T-helper 2 cell treated with Interferon-gamma antibody and Interleukin-4, amounts not matched to agents 5 μg/mL and 100 μg/mL, for 36 hours (primary cell): ENCODE measurements at regions not wholly inside any gene's neighbourhood (a gene's known extent, or its start where the extent isn't known, plus 50 kb on each side); places are given as distances from the start of the nearest gene placed in this dataset.

Experiments
- DNase-seq: peaks from one replicate; pipeline ENCODE4 v3.0.0; 2021; ENCODE audit warnings: low spot score
- H3K27ac Mint-ChIP-seq: one replicate; pipeline ENCODE4 v1.8.0; 2021; ENCODE audit warnings: mild to moderate bottlenecking, mixed read lengths
- H3K27me3 Mint-ChIP-seq: one replicate; pipeline ENCODE4 v1.8.0; 2021; ENCODE audit warnings: low read depth, mixed read lengths
- H3K36me3 Mint-ChIP-seq: one replicate; pipeline ENCODE4 v1.8.0; 2021; ENCODE audit warnings: low read depth, mixed read lengths
- H3K4me1 Mint-ChIP-seq: one replicate; pipeline ENCODE4 v1.8.0; 2021; ENCODE audit warnings: low read depth, mixed read lengths
- H3K4me3 Mint-ChIP-seq: one replicate; pipeline ENCODE4 v1.8.0; 2022; ENCODE audit warnings: mild to moderate bottlenecking, moderate library complexity, mixed read lengths
- H3K9me3 Mint-ChIP-seq: one replicate; pipeline ENCODE4 v1.8.0; 2021; ENCODE audit warnings: mixed read lengths

DNA sequence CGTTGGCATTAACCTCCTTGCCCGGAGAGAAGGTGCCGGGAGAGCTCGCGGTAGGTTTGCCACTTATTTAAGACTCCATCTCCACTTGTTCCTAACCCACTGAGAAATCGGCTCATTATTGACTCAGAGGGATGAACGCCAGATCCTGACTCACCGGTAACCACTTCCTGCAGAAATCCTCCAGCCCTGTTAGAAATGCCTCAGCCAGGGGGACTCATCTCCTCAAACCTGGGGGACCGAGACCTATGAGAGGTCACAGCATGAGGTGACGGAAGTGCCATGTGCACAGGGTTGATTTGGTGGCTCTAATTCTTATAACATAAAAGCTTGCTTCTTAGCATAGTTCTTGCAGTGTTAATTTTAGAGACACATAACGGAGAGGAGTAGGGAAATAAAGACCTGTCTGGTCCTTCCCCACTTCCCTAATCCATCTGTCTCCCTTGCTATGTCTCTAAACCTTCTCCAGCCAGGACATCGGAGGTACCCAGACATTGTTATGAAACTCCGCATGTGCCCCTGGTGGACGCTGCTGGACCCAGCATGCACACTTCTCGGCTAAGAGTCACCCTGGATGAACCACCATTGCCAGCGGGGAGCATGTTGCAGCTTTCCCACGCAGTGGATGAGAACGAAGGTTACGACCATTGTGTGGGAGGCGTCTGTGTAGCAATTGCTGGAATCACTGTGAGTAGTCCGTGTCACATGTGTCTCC lies 158.9 kb downstream of the EFNB2 start:
- H3K27me3 Mint-ChIP-seq, result no peaks in the 10 kb centered on the region
- no peaks in the 10 kb centered on the region for H3K4me1 Mint-ChIP-seq
- H3K9me3 Mint-ChIP-seq, result no peaks in the 10 kb centered on the region
- H3K27ac Mint-ChIP-seq, result no peak overlapping the region
- H3K36me3 Mint-ChIP-seq, result no peaks in the 10 kb centered on the region
- no peak for DNase-seq
- no peak overlapping the region for H3K4me3 Mint-ChIP-seq

DNA sequence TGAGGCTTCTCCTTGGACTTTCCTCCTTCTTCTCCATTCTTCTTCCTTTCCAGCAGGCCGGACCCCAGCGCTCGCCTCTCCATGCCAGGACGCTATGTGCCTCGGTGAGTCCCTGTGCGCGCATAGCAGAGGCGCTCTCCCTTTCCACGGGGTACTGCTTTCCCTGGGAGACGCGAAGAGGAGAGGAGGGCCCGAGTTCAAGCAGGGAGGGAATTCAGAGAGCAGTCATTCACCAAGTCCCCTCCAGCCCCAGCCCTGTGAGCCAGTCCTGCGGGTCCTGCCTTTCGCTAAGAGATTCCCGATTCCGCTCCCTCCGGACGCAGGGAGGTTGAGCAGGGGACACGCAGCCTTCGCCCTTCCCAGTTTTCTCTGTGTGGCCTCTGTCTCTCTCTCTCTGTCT lies 160.4 kb downstream of the EFNB2 start:
- Mint-ChIP-seq H3K27me3 (no peaks in the 10 kb centered on the region), H3K27ac (no peak overlapping the region), H3K4me3 (no peak overlapping the region), H3K36me3 (no peaks in the 10 kb centered on the region), H3K9me3 (no peaks in the 10 kb centered on the region), H3K4me1 (no peaks in the 10 kb centered on the region)
- DNase-seq, result no peak

DNA sequence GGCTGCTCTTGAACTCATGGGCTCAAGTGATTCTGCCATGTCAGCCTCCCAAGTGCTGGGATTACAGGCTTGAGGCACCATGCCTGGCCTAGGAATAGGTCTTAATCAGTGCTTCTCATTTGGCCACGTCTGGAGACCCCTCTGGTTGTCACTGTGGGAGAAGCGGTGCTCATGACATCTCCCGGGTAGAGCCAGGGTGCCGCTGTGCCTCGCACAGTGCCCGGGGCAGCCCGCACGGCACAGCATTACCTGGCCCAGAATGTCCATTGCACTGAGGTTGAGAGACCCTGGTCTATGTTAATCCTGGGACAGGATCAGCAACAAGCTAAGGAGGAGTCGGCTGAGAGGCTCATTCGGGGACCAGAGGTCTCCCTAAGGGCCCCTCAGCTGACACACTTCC lies 160.8 kb downstream of the EFNB2 start:
- no peaks in the 10 kb centered on the region for H3K4me1 Mint-ChIP-seq
- H3K27ac Mint-ChIP-seq, result no peak overlapping the region
- H3K36me3 Mint-ChIP-seq, result no peaks in the 10 kb centered on the region
- H3K4me3 Mint-ChIP-seq, result no peak overlapping the region
- H3K27me3 Mint-ChIP-seq, result no peaks in the 10 kb centered on the region
- no peak for DNase-seq
- no peaks in the 10 kb centered on the region for H3K9me3 Mint-ChIP-seq

DNA sequence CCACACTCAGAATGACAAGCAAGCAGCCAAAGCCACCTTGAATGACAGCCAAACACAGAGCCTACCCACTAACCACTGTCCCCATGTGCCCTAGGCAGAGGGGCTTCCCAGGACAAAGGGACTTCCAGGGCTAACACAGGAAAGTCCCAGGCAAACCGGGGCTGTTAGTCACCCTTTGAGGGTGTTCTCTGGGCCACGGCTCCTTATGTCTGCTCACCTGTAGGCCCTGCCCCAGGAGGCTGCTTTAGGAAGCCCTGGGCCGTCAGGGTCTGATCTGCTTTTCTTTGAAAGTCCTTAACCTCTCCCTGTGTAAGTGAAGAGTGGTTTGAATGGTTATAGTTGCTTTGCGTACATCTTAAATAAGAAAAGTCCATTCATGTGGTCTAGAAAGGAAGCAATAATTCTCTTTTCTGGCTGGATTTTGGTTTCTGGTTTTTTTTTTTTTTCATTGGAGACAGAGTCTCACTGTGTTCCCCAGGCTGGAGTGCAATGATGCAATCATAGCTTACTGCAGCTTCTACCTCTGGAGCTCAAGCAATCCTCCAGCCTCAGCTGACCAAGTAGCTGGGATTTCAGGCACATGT lies 161.4 kb downstream of the EFNB2 start:
- H3K4me3 Mint-ChIP-seq, result no peak overlapping the region
- H3K9me3 Mint-ChIP-seq, result no peaks in the 10 kb centered on the region
- DNase-seq, result no peak
- H3K27ac Mint-ChIP-seq, result no peak overlapping the region
- no peaks in the 10 kb centered on the region for H3K4me1 Mint-ChIP-seq
- H3K36me3 Mint-ChIP-seq, result no peaks in the 10 kb centered on the region
- H3K27me3 Mint-ChIP-seq, result no peaks in the 10 kb centered on the region

DNA sequence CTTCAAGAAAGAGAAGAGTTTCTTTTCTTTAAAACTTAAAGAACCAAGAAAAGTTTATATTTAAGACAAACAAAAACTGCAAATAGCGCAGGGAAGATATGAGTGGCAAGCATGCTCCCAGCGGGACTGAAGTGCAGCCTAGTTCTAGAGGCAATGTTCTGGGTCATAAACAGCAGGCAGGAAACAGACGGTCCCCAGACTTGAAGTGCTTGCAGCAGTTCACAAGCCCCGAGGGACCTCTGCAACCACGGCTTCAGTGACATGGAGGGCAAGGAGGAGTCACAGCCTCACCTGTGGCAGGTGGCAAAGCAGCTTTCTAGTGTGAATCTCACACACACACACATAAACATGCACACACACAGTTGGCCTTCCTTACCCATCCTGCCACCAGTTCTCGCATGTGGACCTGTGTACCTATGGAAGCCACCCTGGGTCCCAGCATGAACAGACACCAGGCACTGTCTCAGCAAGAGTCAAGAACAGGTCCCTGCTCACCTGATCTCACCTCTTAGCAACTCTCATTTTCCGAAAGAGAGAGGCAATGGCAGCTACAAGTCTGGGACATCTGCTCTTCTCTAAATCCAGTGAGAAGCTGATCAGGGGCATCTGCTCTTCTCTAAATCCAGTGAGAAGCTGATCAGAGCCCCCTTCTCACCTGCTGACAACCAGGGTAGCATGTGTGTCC lies 162.0 kb downstream of the EFNB2 start:
- Mint-ChIP-seq H3K27ac (no peak overlapping the region), H3K4me3 (no peak overlapping the region), H3K36me3 (no peaks in the 10 kb centered on the region), H3K27me3 (no peaks in the 10 kb centered on the region), H3K4me1 (no peaks in the 10 kb centered on the region), H3K9me3 (no peaks in the 10 kb centered on the region)
- DNase-seq, result no peak

DNA sequence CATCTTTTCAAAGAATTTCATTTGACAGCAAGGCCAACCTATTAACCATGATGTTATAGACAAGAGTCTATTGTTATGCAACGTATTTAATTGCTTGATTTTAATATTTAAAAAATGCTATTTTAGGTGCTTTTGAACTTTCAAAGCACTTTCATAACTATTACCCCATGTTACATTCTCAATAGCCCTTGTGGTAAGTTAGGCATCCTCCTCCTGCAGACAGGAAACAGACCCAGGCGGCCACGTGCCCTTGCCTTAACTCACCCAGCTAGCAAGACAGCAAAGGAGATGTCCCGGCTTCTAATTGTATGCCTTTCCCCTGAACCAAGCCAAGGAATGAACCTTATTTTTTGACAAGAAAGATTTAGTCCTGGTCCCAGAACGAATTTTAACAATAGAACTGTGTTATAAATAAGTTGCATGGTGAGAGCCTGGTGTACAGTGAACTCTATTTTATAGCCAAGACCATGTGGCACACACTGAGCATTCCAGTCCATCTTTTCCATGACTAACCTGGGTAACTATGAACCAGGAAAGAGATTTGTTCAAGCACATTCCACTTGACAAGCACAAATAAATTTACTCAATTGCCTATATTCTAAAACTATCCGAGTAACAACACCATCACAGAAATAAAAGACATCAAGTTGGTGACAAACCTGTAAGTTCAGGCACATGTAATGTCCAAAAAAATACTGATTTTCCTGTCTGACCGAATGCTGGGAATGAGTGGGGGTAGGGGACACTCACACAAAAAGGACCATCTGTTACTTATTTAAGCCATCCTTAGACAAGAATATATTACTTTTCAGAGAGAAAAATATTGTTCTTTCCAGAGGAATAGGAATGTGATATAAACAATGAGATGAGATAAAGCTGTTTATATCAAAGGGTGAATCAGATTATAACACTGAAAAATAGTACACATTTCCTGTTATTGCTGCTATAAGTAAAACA lies 163.0 kb downstream of the EFNB2 start:
- no peaks in the 10 kb centered on the region for H3K4me1 Mint-ChIP-seq
- no peak overlapping the region for H3K27ac Mint-ChIP-seq
- no peaks in the 10 kb centered on the region for H3K9me3 Mint-ChIP-seq
- DNase-seq, result no peak
- no peak overlapping the region for H3K4me3 Mint-ChIP-seq
- no peaks in the 10 kb centered on the region for H3K36me3 Mint-ChIP-seq
- H3K27me3 Mint-ChIP-seq, result no peaks in the 10 kb centered on the region

DNA sequence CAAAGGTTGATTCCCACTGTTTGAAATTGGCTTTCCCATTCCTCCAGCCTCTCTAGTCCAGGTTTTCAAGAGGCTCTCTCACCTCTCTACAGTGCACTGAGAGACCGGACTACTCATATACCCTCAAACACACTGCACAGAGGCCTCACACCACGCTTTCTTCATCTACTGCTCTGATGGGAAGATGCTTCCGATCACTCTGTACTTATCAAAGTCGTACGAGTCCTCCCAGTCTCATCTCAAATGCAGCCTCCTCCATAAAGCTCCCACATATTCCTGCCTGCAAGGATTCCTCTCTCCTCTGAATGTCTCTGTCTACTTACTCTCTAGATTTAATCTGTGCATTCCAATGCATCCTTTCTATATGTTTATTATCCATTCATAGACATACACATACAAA lies 164.4 kb downstream of the EFNB2 start:
- Mint-ChIP-seq H3K36me3 (no peaks in the 10 kb centered on the region), H3K4me1 (no peaks in the 10 kb centered on the region), H3K27me3 (no peaks in the 10 kb centered on the region), H3K9me3 (no peaks in the 10 kb centered on the region), H3K4me3 (no peak overlapping the region), H3K27ac (no peak overlapping the region)
- DNase-seq, result no peak

DNA sequence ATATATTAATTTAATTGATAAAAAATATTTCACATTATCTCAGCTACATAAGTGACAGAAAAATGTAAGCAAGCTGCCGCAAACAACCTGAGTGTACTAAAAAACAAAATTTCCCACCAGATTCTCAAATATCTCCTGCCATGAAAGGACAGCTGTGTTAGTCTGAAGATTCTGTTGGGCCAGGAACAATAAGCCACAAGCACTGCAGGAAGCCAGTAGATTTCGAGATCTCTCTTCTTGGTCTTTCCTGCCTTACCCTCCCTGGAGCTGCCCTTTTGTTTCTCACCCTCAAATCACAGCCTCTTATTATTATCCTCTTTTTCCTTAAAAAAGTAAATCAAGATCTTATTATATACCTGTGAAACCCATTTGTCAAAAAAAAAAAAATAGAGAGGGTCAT lies 165.6 kb downstream of the EFNB2 start:
- Mint-ChIP-seq H3K4me1 (no peaks in the 10 kb centered on the region), H3K27me3 (no peaks in the 10 kb centered on the region), H3K27ac (no peak overlapping the region), H3K36me3 (no peaks in the 10 kb centered on the region), H3K9me3 (no peaks in the 10 kb centered on the region), H3K4me3 (no peak overlapping the region)
- no peak for DNase-seq

DNA sequence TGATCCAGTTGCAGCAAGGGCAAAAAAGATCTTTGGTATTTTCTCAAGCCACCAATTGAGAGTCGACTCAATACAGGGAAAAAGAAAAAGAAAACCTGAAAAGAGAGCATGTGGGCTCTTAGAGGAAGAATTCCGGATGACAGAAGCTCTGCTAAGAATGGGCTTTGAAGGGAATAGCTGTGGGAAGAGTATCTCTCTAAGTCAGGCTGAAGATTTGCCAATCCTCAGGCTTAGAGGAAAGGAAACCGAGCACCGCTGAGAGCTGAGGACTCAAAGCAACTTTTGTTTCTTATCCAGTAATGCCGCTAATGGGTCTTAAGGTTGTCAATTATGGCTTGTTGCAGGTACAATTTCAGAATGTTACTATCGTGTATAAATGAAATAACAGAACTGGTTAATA lies 166.4 kb downstream of the EFNB2 start:
- H3K9me3 Mint-ChIP-seq, result no peaks in the 10 kb centered on the region
- no peaks in the 10 kb centered on the region for H3K36me3 Mint-ChIP-seq
- H3K4me3 Mint-ChIP-seq, result no peak overlapping the region
- no peak overlapping the region for H3K27ac Mint-ChIP-seq
- H3K27me3 Mint-ChIP-seq, result no peaks in the 10 kb centered on the region
- no peaks in the 10 kb centered on the region for H3K4me1 Mint-ChIP-seq
- DNase-seq, result no peak

DNA sequence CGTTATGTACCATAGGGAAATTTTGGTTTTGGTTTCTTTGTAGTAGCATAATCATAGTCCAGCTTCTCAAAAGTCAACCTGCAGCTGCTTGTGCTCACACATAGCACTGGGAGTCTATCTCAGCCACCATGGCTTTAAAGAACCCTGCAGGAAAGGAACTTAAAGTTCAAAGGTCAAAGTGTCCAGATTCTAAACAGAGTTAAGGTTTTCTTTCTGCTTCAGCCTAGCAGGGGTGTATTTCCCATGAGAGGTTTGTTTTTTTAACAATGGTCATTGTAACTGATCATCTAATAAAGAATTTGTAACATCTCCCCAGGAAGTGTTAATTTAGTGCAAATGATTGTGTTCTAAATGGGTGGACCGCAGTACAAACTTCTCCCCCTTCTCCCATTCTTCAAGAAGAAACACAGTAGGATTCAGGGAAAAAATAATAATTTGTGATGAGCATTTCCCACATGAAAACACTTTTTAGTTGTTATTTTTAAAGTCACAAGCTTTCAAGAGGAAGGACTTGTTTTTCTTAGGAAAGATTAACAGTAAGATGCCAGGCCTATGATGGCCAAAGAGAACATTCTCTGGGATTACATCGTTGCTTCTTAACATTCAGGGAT lies 168.0 kb downstream of the EFNB2 start:
- no peak overlapping the region for H3K4me3 Mint-ChIP-seq
- H3K4me1 Mint-ChIP-seq, result no peaks in the 10 kb centered on the region
- no peaks in the 10 kb centered on the region for H3K36me3 Mint-ChIP-seq
- H3K27me3 Mint-ChIP-seq, result no peaks in the 10 kb centered on the region
- H3K9me3 Mint-ChIP-seq, result no peaks in the 10 kb centered on the region
- no peak for DNase-seq
- H3K27ac Mint-ChIP-seq, result no peak overlapping the region

DNA sequence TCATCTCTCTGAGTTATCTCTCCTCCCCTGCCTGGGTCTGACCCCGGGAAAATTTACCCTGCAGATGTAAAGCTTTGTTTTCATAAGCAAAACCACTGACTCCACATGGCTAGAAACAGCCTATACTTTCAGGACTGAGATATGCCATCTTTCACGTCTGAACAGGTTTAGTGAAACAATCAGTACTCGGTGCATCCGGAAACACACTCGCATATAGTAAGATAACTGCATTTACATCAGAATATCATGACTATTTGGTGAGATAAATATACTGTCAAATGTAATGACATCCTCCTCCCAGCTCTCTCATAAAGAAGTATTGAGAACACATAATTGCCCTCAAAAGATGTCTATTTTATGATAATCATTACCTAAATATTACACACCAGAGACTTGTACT lies 172.8 kb downstream of the EFNB2 start:
- H3K27ac Mint-ChIP-seq, result no peak overlapping the region
- H3K4me3 Mint-ChIP-seq, result no peak overlapping the region
- no peaks in the 10 kb centered on the region for H3K9me3 Mint-ChIP-seq
- no peak for DNase-seq
- no peaks in the 10 kb centered on the region for H3K4me1 Mint-ChIP-seq
- H3K27me3 Mint-ChIP-seq, result no peaks in the 10 kb centered on the region
- no peaks in the 10 kb centered on the region for H3K36me3 Mint-ChIP-seq

DNA sequence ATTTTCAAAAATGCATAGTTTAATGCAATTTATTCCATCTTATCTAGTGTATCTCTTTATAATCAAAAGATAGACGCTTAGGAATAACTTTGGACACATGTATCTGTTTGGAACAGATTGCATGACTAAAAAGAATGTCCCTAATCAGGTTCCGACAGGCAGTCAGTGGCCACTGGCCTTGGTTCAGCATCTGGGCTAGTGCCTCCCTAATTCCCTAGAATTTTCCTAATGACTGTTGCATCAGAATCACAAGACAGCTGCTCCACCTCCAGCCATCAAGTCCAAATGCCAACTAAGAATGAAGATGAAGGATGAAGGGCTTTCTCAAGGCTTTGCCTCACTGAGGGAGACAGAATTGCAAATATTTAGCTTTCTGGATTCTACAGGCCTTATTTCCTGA lies 173.8 kb downstream of the EFNB2 start:
- Mint-ChIP-seq H3K36me3 (no peaks in the 10 kb centered on the region), H3K9me3 (no peaks in the 10 kb centered on the region), H3K27me3 (no peaks in the 10 kb centered on the region), H3K27ac (no peak overlapping the region), H3K4me1 (no peaks in the 10 kb centered on the region), H3K4me3 (no peak overlapping the region)
- DNase-seq, result no peak

DNA sequence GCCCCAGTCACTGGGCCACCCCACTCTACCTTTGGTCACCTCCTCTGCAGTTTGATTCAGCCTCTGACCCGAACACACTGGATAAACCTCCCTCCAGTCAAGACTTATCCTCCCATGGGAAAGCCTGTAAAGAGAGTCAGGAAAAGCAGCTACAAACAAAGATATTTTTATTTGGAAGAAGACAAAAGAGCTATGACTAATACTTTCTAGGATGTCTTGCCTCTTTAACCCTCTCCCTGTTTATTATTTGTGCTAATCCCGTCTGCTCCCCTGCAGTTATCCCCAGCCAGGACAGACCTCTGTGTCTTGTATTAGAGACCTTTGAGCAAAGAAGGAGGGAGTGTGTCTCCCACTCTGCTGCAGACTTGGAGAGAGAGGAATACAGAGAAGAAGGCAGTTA lies 178.3 kb downstream of the EFNB2 start:
- H3K27ac Mint-ChIP-seq, result no peak overlapping the region
- no peaks in the 10 kb centered on the region for H3K9me3 Mint-ChIP-seq
- no peaks in the 10 kb centered on the region for H3K36me3 Mint-ChIP-seq
- no peak for DNase-seq
- no peaks in the 10 kb centered on the region for H3K27me3 Mint-ChIP-seq
- H3K4me3 Mint-ChIP-seq, result no peak overlapping the region
- H3K4me1 Mint-ChIP-seq, result no peaks in the 10 kb centered on the region
